Putamen (tissue), 1 donor: ENCODE measurements at regions not wholly inside any gene's neighbourhood (a gene's known extent, or its start where the extent isn't known, plus 50 kb on each side); places are given as distances from the start of the nearest gene placed in this dataset.

Experiments
- DNase-seq: peaks from one replicate; pipeline ENCODE4 v3.0.0-alpha.2; 2016; ENCODE audit warnings: low spot score

DNA sequence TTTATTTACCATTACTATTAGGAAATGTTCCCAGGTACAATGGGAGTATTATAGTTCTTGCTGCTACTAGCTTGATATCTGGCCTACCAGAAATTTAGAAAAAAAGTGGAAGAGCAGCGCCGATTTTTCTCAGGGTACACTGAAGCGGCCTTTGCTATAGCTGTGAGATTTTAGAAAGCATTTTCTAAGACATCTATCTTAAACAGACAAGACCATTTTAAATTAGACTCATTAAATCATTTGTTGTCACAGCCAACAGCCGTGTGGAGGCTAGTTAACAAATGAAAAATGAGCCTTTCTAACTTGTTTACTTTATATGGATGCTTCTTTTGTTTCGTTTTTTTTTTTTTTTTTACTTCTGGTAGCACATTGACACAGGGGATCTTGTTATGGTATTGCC lies 183.2 kb upstream of the ZRANB2 start:
- no peak for DNase-seq

DNA sequence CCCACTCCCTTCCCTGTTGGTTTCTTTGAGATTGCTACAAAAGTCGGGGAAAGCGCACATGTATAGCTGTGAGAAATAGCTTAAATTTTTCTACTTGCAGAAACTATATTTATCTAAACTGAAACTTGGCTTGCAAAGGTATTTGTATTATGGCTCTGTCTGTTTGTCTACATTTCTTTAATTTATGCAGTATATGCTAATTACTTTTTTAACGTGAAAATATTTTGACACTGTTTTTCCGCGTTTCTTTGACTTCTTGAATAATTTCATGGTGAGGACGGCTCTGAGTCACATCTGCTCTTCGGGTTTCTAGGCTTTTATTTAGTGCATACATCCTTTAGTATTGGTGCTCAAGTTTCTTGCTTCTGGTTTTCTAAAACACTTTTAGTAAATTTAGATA lies 182.1 kb upstream of the ZRANB2 start:
- DNase-seq, result no peak

DNA sequence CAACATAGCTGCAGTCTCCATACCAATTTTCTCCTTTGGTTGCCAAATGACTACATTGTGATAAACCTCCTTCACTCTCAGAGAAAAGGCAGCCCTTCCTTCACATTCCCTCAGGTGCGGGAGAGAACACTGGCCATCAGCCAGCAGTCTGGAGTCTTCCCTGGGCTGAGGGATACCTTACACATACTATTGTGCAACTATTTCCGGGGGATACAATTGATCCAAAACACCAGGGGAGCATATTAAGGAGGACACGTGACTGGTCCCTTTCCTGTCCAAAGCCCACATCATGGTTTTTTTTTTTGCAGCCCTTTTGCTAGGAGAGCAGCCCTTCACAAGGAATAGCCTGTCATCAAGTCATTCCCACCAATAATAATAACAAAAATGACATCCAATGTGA lies 172.1 kb upstream of the ZRANB2 start:
- no peak for DNase-seq

DNA sequence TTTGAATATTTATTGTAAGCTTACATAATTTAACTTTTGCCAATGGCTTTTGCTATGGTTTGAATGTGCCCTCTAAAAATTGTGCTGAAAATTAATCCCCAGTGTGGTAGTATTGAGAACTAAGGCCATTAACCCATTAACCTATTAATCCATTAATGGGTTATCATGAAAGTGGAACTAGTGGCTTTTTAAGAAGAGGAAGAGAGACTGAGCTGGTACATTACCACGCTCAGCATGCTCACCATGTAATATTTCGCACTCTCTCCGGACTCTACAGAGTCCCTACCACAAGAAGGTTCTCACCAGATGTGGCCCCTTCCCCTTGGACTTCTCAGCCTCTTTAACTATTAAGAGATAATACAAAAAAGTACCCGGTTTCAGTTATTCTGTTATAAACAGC lies 164.4 kb upstream of the ZRANB2 start:
- no peak for DNase-seq

DNA sequence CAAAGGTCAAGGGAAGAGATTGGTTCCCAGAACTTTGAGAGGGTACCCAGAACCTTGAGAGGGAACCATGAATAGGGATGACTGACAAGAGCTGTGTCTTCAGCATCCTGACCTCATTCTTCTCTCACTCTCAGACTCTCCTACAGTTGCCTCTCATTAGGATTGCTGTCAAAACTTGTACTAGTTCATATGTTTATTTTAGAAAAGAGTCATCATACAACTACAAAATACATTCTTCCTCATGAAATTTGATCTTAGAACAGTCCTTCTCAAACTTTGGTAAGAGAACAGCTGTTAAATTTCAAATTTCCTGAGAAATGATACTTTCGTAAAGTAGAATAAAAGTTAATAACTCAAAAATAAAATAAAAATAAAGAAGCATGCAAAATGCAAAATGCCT lies 161.4 kb upstream of the ZRANB2 start:
- no peak for DNase-seq

DNA sequence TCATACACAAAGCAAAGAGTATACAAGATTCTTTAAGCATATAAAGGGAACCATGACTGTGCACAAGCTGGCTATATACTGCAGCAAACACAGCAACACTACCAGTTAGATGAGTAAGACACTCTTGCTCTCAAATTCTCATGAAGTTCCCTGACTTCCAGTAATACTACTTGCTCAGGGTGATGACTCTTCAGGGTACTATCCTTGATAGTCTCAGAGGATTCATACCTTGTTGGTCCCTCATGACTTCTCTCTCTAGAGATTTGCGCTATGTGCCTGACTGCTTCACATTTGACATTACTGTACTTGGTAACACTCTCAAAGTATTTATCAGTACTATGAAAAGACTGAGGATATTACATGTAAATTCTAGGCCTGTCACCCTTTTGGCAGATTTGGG lies 159.8 kb upstream of the ZRANB2 start:
- no peak for DNase-seq

DNA sequence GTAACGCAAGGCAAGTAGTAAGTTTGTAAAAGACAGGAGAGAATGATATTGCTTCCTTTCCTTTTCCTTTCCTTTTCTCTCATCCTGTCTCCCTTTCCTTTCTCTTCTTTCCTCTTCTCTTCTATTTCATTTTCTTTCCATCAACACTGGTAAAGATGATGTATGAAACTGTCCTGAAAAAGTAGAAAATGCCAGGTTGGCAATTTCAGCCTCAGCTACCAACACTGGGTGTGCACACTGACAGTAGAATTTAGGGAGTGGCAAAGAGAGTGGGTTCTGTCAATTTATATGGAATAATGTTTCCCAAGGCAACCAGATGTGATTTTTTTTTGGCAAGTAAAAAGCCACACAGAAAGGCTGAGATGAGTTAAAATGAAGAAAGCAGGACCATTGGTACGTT lies 155.7 kb upstream of the ZRANB2 start:
- no peak for DNase-seq

DNA sequence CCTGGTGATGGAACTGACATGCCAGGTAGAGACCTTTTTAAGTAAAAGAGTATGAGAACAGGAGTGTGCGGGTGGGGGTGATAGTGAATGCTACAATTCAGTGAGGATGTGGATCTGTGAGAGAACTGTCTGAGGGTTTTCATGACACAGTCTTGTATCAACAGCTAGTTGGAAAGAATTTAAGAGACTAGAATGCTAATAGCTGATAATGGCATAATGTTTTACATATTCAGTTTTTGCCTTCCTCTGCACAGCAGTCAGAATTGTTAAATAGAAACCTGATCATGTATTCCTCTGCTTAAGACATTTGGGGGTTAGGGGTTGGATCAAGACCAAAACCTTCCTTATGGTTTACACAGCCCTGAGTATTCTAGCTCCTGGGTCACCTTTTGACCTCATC lies 152.8 kb upstream of the ZRANB2 start:
- no peak for DNase-seq

DNA sequence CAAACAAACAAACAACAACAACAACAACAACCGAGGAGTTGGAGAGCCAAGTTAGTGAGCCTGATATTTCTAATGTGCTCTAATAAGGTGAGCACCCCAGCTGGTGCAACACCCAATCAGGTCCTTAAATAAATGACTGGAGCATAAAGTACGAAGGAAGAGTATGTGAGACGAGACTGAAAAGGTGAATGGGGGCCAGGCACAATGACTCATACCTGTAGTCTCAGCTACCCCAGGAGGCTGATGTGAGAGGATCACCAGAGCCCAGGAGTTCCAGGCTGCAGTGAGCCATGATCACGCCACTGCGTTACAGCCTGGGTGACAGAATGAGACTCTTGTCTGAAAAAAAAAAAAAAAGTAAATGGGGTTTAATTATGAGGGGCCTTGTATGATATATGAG lies 152.0 kb upstream of the ZRANB2 start:
- no peak for DNase-seq

DNA sequence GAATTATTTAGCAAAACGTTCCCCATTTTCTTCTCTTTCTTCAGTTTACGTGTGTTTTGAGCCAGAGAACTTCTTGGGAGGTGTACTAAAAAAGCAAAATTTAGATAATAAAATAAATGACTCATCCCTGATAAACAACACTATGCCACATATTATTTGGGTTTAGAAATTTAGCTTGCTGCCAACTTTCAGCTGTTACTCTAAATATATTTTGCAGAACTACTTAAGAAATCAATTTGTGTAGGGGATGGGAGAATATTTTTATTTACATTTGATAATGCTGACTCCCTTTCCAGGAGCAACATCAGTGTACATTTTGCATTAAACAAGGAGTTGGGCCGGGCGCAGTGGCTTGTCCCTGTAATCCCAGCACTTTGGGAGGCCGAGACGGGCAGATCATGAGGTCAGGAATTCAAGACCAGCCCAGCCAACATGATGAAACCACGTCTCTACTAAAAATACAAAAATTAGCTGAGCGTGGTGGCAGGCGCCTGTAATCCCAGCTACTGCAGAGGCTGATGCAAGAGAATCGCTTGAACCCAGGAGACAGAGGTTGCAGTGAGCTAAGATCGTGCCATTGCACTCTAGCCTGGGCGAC lies 151.4 kb upstream of the ZRANB2 start:
- no peak for DNase-seq

DNA sequence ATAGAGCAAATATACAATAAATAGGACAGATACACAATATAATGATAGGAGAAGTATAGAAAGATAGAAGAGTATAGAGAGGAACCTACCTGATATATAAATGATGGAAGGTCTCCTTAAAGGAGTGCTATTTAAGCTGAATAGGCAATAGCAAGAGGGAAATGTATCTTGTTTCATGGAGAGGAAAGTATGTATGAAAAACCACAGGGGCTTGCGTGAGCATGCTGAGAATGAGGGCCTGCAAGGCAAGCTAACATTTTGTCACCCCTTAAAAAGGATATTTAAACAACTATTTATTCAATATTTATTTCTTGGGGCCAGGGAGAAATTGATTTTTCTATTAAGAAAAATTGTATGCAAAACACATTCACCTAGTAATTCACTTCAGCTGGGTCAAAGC lies 150.9 kb upstream of the ZRANB2 start:
- DNase-seq, result no peak

DNA sequence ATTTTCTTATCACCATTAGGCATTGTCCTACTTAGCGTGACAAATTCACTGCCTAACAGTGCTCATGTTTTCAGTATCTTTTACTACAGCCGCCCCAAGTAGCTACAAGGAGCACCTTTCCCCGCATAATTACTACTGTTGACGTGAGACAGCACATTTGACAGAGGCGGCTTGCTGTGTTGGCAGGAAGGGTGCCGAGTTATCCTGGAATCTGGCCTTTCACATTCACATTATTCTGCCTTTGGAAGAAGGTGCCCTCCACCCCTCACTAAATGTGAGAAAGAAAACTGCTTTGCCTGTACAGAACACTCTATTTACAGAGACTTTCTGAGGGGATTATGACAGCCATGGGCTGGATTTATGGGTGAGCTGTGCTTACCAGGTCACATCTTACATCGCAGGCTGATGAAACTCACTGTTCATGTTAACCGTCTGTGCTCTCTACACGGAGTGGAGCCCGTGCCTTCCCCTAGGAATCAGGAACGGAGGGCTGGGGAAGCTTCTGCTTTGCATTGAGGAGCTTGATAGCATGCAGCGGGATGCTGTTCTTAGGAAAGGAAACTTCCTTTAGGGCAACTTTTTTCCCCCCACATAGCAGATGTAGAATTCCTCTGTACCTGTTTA lies 148.0 kb upstream of the ZRANB2 start:
- no peak for DNase-seq

DNA sequence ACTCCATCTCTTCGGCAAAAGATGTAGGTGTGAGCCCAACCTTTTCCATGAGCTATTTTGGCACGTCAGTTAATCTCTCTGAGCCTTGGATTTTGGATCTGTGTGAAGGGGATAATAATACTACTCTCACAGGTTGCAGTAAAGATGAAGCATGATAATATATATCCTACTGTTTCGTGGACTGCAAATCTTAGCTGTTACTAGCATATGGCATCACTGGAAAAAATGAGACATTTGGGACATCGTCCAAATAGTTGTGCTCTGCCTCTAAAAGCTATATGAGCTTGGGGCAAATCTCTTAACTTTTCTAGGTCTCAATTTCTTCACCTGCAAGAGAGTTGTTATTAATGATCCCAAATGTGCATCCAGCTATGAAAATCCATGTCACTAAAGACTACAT lies 147.4 kb upstream of the ZRANB2 start:
- no peak for DNase-seq

DNA sequence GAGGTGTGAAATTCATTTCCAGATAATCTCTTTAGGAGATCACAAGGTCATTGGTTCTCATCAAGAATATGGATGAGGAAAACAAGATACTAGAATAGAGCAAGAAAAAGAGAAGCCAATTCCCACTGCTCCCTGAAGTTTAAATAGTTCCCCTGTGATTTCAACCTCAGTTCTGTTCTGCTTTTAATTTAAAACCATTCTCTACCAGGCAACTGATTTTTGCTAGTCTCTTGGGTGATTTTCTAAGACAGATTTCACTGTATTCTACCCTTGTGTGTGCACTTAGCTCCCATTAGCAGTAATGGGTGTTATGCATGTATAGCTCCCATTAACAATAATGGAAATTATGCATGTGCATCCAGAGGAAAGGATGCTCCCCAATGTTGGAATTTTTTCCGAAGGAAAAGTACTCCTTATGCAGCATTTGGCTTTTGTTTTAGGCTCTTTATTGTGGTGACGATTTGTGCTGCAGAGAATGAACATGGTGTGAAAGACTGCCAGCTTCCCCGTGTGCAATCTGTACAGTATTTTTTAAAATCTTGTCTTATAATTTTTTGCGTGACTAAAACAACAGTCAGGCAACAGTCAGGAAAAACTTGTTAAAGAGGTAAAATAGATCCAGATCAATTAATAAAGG lies 144.0 kb upstream of the ZRANB2 start:
- no peak for DNase-seq

DNA sequence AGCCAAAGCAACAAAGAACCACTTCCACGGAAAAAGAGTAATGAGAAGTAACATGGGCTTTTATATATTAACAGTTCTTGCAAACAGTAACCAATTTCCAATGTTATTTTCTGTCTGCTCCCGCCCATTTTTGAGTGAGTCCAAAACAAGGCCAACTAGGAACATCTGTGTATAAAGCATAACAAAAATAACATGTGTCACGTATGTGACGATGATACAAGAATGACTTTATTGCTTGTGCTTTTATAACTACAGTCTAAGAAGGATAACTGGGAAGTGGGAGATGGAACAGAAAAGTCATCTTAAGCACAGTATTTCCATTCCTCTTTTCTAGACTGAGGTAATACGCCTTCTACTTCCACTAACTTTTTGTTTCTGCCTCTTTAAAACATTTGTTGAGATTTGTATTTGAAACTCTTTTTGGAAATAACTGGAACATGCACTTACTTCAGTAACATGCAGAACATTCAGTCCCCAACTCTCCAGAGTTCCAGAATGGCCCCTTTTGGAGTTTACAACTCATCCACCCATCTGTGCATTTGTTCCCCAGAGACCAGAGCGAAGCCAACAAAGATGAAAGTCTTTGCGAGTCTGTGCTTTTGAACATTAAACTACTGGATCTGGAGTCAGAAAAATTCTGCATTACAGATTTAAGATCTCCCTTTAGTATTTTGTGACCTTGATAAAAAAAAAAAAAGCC lies 143.0 kb upstream of the ZRANB2 start:
- DNase-seq, result no peak

DNA sequence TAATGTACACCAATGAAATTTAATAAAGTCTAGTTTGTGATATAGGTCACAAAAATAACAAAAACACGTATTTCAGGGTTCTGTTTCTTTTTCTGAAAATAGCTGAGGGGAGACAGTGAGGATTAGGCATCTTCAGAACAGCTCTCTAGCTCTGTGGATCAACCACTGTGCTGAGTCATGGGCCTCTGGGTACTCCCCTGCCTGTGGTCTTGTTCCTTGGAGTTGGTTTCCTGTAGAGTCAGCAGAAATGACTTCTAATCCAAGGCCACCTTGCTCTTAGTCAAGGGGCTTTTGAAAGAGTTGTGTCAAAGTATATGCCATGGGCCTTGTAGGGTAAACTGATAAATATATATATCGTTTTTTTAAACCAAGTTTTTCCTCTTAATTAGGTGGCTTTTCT lies 141.8 kb upstream of the ZRANB2 start:
- DNase-seq, result no peak

DNA sequence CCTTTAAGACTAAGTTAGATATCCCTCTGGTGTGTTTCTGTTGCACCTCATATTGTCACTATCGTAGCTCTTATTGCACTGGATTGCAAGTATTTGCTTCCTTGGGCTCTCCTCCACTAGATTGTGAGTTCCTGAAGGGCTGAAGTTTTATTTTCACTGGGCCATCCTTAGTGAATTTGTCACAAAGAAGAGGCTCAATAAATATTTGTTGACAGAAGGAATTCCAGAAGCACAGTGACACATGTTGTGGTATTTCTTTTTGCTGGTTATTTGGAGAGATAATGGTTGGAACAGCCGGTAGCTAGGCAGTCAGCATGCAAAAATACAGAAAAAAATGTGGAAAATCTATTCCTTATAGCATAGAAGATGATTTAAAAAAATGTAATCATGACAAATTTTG lies 129.9 kb upstream of the ZRANB2 start:
- DNase-seq, result no peak

DNA sequence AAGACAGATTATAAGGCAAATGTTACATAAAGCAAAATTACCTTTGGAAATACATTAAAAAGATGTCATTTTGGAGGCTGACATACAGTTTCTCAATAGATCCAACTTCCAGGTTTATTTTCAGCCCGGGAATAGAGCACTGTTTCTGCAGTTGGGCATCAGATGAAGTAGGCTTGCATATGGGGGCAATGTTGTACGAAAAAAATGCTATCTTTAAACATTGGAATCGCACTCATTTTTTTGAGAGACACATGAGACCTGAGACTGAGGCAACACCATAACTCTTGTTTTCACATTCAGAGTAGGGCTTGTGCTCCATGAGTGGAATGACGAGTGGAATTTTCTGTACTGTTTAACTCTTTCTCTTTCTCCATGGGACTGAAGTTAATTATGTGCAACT lies 122.4 kb upstream of the ZRANB2 start:
- DNase-seq, result no peak

DNA sequence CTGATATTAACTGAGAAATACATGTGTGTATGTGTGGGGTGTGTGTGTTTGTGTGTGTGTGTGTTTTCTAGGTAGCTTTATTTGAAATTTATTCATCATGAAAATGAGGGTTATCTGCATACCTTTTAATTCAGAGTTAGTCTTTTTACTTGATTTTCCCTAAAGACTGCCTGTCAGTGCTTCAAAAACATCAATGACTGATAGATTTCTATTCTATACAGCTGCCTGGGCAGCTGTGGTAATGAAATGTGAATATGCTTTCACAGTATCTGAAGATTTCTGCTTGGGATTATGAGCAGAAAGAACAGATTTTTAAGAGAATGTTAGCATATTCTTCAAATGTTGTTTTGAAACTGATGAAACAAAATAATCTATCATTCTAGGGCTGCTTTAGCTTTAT lies 119.7 kb upstream of the ZRANB2 start:
- no peak for DNase-seq

DNA sequence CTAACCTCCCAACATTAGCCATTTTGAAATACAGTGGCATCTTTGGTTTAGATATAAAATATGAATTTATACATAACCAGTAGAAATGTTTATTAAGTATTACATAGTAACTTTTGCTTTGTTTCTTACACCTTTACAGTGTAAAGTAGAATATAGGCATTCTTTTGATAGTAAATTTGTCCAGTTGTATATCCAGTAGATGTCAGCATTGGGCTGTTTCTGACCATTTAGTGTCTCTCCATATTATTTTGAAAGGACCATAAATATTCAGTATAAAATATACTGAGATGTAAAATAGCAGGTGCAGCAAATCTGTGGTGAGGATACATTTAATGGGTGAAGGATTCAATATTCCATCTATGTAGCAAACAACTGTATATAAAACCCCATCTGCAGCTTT lies 115.8 kb upstream of the ZRANB2 start:
- DNase-seq, result no peak

DNA sequence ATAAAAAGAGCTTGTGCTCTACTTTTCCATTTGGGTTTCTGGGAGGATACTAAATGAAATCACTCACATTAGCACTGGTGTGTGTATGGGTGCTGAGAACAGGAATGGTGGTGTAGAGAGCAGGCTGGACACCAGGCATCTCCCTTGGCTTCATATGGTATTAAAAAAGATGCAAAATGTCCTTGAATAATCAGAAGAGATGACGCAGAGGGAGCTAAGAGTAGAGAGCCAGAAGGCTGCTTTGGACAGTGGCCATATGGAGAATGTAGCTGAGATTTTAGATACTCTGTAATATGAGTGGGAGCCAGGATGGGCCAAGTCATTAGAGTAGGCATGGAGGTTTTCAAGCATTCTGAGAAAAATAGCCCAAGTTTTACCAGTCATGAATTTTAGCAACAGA lies 112.3 kb upstream of the ZRANB2 start:
- DNase-seq, result no peak

DNA sequence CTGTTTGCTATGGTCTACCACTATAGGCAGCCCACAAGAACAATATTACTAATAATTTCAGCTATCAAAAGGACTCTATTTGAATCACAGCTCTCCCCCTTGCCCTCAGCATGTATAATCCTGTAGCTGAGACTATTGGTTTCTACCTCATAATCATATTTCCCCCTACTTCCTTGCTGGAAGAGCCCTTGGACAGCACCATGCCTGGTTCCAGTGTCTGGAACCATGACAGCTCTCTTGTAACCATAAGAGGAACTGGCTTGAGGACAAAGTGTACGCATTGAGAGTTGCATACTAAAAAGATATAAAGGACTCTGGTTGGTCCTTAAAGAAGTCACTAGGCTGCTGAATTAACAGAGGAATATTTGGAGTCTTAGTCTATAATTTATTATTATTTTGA lies 110.7 kb upstream of the ZRANB2 start:
- no peak for DNase-seq

DNA sequence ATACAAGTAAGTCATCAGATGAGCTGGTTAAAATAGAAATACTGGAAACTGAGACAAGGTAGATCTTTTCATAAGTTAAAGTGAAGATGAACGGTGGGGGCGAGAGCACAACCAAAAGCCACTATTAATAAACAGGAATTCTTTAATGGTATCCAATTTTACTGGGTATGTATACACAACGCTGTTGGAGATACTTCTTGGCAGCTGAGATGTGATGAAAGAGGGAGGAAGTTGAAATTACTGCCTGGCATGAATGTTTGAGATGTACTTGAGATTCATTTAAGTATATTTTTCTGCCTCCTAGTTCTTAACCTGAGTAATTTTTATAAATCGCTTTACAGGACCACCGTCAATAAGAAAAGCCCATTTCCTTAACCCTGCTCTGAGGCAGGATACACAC lies 110.0 kb upstream of the ZRANB2 start:
- no peak for DNase-seq
